CD14-positive monocyte (primary cell): ENCODE measurements at regions not wholly inside any gene's neighbourhood (a gene's known extent, or its start where the extent isn't known, plus 50 kb on each side); places are given as distances from the start of the nearest gene placed in this dataset.

Experiments used
- DNase-seq, 3 donors: peaks; one replicate each; pipeline ENCODE4 v3.0.0-alpha.2; 2011 to 2022
- H2AFZ ChIP-seq: 2 replicates; pipeline ENCODE4 v1.6.0; 2012; ENCODE audit warnings: mild to moderate bottlenecking, low read depth, low read length, inconsistent platforms; ENCODE audit not compliant: insufficient read depth, poor library complexity, severe bottlenecking
- H3K27ac ChIP-seq, 2 donors: 1 replicate in 1 of 2; 2 replicates in 1 of 2; pipeline ENCODE4 v1.5.1; 2012 to 2013; ENCODE audit warnings: low read length in 2 of 2, control low read depth in 1 of 2, inconsistent platforms in 1 of 2, low read depth in 1 of 2, mild to moderate bottlenecking in 1 of 2
- H3K27me3 ChIP-seq, 2 donors: one replicate each; pipeline versions ENCODE4 v1.6.0 to v1.6.1; 2011 to 2013; ENCODE audit warnings: low read length in 2 of 2; ENCODE audit not compliant: control insufficient read depth in 2 of 2, insufficient read depth in 2 of 2
- H3K36me3 ChIP-seq, 2 donors: replicated peaks in 1 of 2; 1 replicate in 1 of 2; 2 replicates in 1 of 2; pipeline versions ENCODE4 v1.5.1 to v1.6.1; 2012 to 2013; ENCODE audit warnings: low read length in 2 of 2, control low read depth in 1 of 2, inconsistent platforms in 1 of 2, mild to moderate bottlenecking in 1 of 2; ENCODE audit not compliant: insufficient read depth in 2 of 2, control insufficient read depth in 1 of 2
- H3K4me1 ChIP-seq, 2 donors: 1 replicate in 1 of 2; 2 replicates in 1 of 2; pipeline versions ENCODE4 v1.5.1 to v1.6.1; 2012 to 2013; ENCODE audit warnings: low read length in 2 of 2, control low read depth in 1 of 2, inconsistent platforms in 1 of 2, mild to moderate bottlenecking in 1 of 2, moderate library complexity in 1 of 2; ENCODE audit not compliant: insufficient read depth in 2 of 2, control insufficient read depth in 1 of 2
- H3K4me2 ChIP-seq: replicated peaks from 2 replicates; pipeline ENCODE3; 2012; ENCODE audit warnings: low read length, moderate library complexity, mild to moderate bottlenecking; ENCODE audit not compliant: poor library complexity, severe bottlenecking; ENCODE audit errors: extremely low read depth
- H3K4me3 ChIP-seq, 3 experiments: fragments of 200-600 bp in 1 of 3; sonication (generic) in 1 of 3; replicated peaks in 1 of 3; 1 replicate in 2 of 3; 2 replicates in 1 of 3; pipeline ENCODE4 v1.5.1; 2011 to 2013; ENCODE audit warnings: low read length in 3 of 3, mild to moderate bottlenecking in 3 of 3, control low read depth in 2 of 3, low read depth in 2 of 3, inconsistent platforms in 1 of 3, moderate library complexity in 1 of 3
- H3K79me2 ChIP-seq: 2 replicates; pipeline ENCODE4 v1.6.0; 2012; ENCODE audit warnings: mild to moderate bottlenecking, control low read depth, inconsistent platforms, low read length, moderate library complexity; ENCODE audit not compliant: insufficient read depth
- H3K9ac ChIP-seq: 2 replicates; pipeline ENCODE4 v1.6.0; 2017; ENCODE audit warnings: low read length, mild to moderate bottlenecking; ENCODE audit not compliant: insufficient read depth, poor library complexity, severe bottlenecking
- H3K9me3 ChIP-seq, 2 donors: replicated peaks in 1 of 2; 1 replicate in 1 of 2; 2 replicates in 1 of 2; pipeline versions ENCODE4 v1.5.1 to v1.6.1; 2012 to 2013; ENCODE audit warnings: low read length in 2 of 2, control low read depth in 1 of 2; ENCODE audit not compliant: control insufficient read depth in 1 of 2, insufficient read depth in 1 of 2
- H4K20me1 ChIP-seq: 2 replicates; pipeline ENCODE4 v1.6.0; 2012; ENCODE audit warnings: mild to moderate bottlenecking, low read length, control low read depth, moderate library complexity; ENCODE audit not compliant: insufficient read depth
- H3K27ac Mint-ChIP-seq, 7 donors: one replicate each; pipeline ENCODE4 v1.8.0; 2020; ENCODE audit warnings: mild to moderate bottlenecking in 7 of 7, mixed read lengths in 7 of 7, moderate library complexity in 6 of 7, inconsistent platforms in 2 of 7
- H3K27me3 Mint-ChIP-seq, 3 donors: one replicate each; pipeline ENCODE4 v1.8.0; 2021 to 2022; ENCODE audit warnings: low read depth in 3 of 3, mild to moderate bottlenecking in 3 of 3, mixed read lengths in 3 of 3, moderate library complexity in 3 of 3, inconsistent platforms in 1 of 3
- H3K36me3 Mint-ChIP-seq, 2 donors: one replicate each; pipeline ENCODE4 v1.8.0; 2020; ENCODE audit warnings: mixed read lengths in 2 of 2, inconsistent platforms in 1 of 2, mild to moderate bottlenecking in 1 of 2
- H3K4me1 Mint-ChIP-seq: one replicate; pipeline ENCODE4 v1.8.0; 2020; ENCODE audit warnings: mild to moderate bottlenecking, mixed read lengths
- H3K4me3 Mint-ChIP-seq, 2 donors: one replicate each; pipeline ENCODE4 v1.8.0; 2020; ENCODE audit warnings: mild to moderate bottlenecking in 2 of 2, mixed read lengths in 2 of 2, moderate library complexity in 1 of 2
- H3K9me3 Mint-ChIP-seq, 7 donors: one replicate each; pipeline ENCODE4 v1.8.0; 2020 to 2022; ENCODE audit warnings: mixed read lengths in 7 of 7, mild to moderate bottlenecking in 6 of 7, moderate library complexity in 6 of 7, inconsistent platforms in 2 of 7
- WGBS: methylation state at CpG from one replicate; pipeline ENCODE4 v1.1.5; 2013; ENCODE audit warnings: missing lambda C conversion rate; ENCODE audit not compliant: insufficient coverage; 5-methylcytosine and 5-hydroxymethylcytosine counted together
- intact Hi-C, 2 donors: fragments of 100-400 bp; cut with micrococcal nuclease; formaldehyde crosslinking; loops; one replicate each; pipeline versions ENCODE4 v1.15.0 to v1.15.1; 2023
- TF ChIP-seq, protein P1 (sequence below): fragments of 200-600 bp; IDR thresholded peaks from one replicate; pipeline ENCODE4 v1.8.0; 2022; ENCODE audit warnings: antibody characterized with exemption, mild to moderate bottlenecking

DNA sequence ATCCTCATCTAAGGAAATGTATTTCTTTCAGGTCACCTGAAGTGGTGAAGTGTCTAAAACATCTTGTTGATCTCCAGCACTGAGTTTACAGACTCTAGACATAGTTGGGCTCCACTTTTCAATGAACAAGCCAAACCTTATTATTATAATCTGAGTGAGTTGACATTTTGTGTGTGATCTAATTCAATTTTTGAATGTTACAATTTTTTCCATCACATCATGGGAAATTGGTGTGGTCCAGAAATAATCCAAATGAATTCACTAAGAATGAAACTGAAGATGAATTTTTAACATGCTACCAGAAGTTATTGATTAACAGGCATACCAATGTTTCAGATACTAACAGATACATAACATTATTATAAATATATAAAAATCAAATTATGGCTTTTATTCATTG, 75.6 kb upstream of the EFEMP1 start:
- Histone ChIP-seq H3K27ac (no peak overlapping the region), H3K4me1 (no peaks in the 10 kb centered on the region), H3K4me3 (no peak overlapping the region), H3K9me3 (no peaks in the 10 kb centered on the region), H3K36me3 (no peaks in the 10 kb centered on the region), H3K4me2 (no peak overlapping the region), H3K9ac (no peak overlapping the region), H2AFZ (no peak overlapping the region), H3K27me3 (no peaks in the 10 kb centered on the region), H3K79me2 (no peaks in the 10 kb centered on the region), H4K20me1 (no peaks in the 10 kb centered on the region)
- no peak overlapping the region for H3K27ac Mint-ChIP-seq
- H3K4me3 Mint-ChIP-seq, result no peak overlapping the region
- no peak for DNase-seq
- H3K27me3 Mint-ChIP-seq, result peaks cover 3 to 7% (median 3%) of the 10 kb centered on the region in 3 donors
- H3K4me1 Mint-ChIP-seq, result no peaks in the 10 kb centered on the region
- no peaks in the 10 kb centered on the region for H3K36me3 Mint-ChIP-seq
- H3K9me3 Mint-ChIP-seq, result no peaks in the 10 kb centered on the region
- TF ChIP-seq, protein P1, sequence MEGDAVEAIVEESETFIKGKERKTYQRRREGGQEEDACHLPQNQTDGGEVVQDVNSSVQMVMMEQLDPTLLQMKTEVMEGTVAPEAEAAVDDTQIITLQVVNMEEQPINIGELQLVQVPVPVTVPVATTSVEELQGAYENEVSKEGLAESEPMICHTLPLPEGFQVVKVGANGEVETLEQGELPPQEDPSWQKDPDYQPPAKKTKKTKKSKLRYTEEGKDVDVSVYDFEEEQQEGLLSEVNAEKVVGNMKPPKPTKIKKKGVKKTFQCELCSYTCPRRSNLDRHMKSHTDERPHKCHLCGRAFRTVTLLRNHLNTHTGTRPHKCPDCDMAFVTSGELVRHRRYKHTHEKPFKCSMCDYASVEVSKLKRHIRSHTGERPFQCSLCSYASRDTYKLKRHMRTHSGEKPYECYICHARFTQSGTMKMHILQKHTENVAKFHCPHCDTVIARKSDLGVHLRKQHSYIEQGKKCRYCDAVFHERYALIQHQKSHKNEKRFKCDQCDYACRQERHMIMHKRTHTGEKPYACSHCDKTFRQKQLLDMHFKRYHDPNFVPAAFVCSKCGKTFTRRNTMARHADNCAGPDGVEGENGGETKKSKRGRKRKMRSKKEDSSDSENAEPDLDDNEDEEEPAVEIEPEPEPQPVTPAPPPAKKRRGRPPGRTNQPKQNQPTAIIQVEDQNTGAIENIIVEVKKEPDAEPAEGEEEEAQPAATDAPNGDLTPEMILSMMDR, result no peak
- intact Hi-C loops, result no loop called here

DNA sequence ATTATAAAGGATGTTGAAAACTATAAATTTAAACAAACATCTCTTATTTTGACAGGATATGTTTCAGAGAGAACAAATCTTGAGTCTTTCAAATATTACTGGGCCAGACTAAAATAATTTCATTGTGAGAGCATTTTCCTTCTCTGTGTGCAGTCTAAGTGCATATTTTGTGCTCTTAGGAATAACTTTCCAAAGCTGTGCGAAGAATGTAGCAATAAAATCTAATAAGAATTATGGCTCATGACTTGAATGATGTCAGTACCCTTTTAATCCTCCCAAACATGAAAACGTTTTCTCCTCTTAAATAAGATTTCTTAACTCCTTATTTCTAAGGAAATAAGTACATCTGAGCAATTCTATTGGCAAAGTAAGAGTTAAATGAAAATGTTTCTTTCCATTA, 76.2 kb upstream of the EFEMP1 start:
- Histone ChIP-seq H3K4me1 (no peaks in the 10 kb centered on the region), H3K27ac (no peak overlapping the region), H2AFZ (no peak overlapping the region), H3K9ac (no peak overlapping the region), H3K27me3 (no peaks in the 10 kb centered on the region), H3K36me3 (no peaks in the 10 kb centered on the region), H3K79me2 (no peaks in the 10 kb centered on the region), H3K4me3 (no peak overlapping the region), H3K9me3 (no peaks in the 10 kb centered on the region), H3K4me2 (no peak overlapping the region), H4K20me1 (no peaks in the 10 kb centered on the region)
- TF ChIP-seq, protein P1, result no peak
- Mint-ChIP-seq H3K4me3 (no peak overlapping the region), H3K36me3 (no peaks in the 10 kb centered on the region), H3K27ac (no peak overlapping the region), H3K9me3 (no peaks in the 10 kb centered on the region), H3K27me3 (peaks cover 3 to 7% (median 3%) of the 10 kb centered on the region in 3 donors), H3K4me1 (no peaks in the 10 kb centered on the region)
- no CpG with 5 or more reads among the region's 2 CpGs for WGBS
- intact Hi-C loops, result no loop called here
- DNase-seq, result no peak
